ENCODE measurements at regions not wholly inside any gene's neighbourhood (a gene's known extent, or its start where the extent isn't known, plus 50 kb on each side); places are given as distances from the start of the nearest gene placed in this dataset.

GRCh38 chr20:11721411-11721810 is 196.3 kb upstream of the BTBD3 start:
- TF ChIP-seq GATA2 (IDR thresholded peaks at IDR 0.05; ENCODE audit: low read depth, low read length) (no peak), GATA3 (IDR thresholded peaks at IDR 0.05; ENCODE audit: low read depth, low read length) (no peak)

GRCh38 chr20:11724097-11724496 is 193.6 kb upstream of the BTBD3 start:
- TF ChIP-seq GATA2 (IDR thresholded peaks at IDR 0.05; ENCODE audit: low read depth, low read length) (no peak), GATA3 (IDR thresholded peaks at IDR 0.05; ENCODE audit: low read depth, low read length) (no peak)

GRCh38 chr20:11726026-11726425 is 191.7 kb upstream of the BTBD3 start:
- no peak for TF ChIP-seq GATA2 (IDR thresholded peaks at IDR 0.05; ENCODE audit: low read depth, low read length)
- TF ChIP-seq GATA3 (IDR thresholded peaks at IDR 0.05; ENCODE audit: low read depth, low read length) = no peak

GRCh38 chr20:11727708-11728107 is 190.0 kb upstream of the BTBD3 start:
- no peak for TF ChIP-seq GATA3 (IDR thresholded peaks at IDR 0.05; ENCODE audit: low read depth, low read length)
- no peak for TF ChIP-seq GATA2 (IDR thresholded peaks at IDR 0.05; ENCODE audit: low read depth, low read length)

GRCh38 chr20:11728937-11729336 is 188.8 kb upstream of the BTBD3 start:
- TF ChIP-seq GATA2 (IDR thresholded peaks at IDR 0.05; ENCODE audit: low read depth, low read length) (no peak), GATA3 (IDR thresholded peaks at IDR 0.05; ENCODE audit: low read depth, low read length) (no peak)

- TF ChIP-seq GATA3 (IDR thresholded peaks at IDR 0.05; ENCODE audit: low read depth, low read length) (no peak), GATA2 (IDR thresholded peaks at IDR 0.05; ENCODE audit: low read depth, low read length) (no peak)
Observed at GRCh38 chr20:11729806-11730205, 187.9 kb upstream of the BTBD3 start.

GRCh38 chr20:11734431-11734830 is 183.3 kb upstream of the BTBD3 start:
- TF ChIP-seq GATA2 (IDR thresholded peaks at IDR 0.05; ENCODE audit: low read depth, low read length) = no peak

- TF ChIP-seq GATA3 (IDR thresholded peaks at IDR 0.05; ENCODE audit: low read depth, low read length) (no peak), GATA2 (IDR thresholded peaks at IDR 0.05; ENCODE audit: low read depth, low read length) (no peak)
Observed at GRCh38 chr20:11738852-11739251, 178.8 kb upstream of the BTBD3 start.

GRCh38 chr20:11740975-11741374 is 176.7 kb upstream of the BTBD3 start:
- TF ChIP-seq GATA3 (IDR thresholded peaks at IDR 0.05; ENCODE audit: low read depth, low read length) (no peak), GATA2 (IDR thresholded peaks at IDR 0.05; ENCODE audit: low read depth, low read length) (no peak)

GRCh38 chr20:11745145-11745544 is 172.5 kb upstream of the BTBD3 start:
- no peak for TF ChIP-seq GATA3 (IDR thresholded peaks at IDR 0.05; ENCODE audit: low read depth, low read length)
- no peak for TF ChIP-seq GATA2 (IDR thresholded peaks at IDR 0.05; ENCODE audit: low read depth, low read length)

- TF ChIP-seq GATA3 (IDR thresholded peaks at IDR 0.05; ENCODE audit: low read depth, low read length) = no peak
- TF ChIP-seq GATA2 (IDR thresholded peaks at IDR 0.05; ENCODE audit: low read depth, low read length) = no peak
Observed at GRCh38 chr20:11748436-11748835, 169.3 kb upstream of the BTBD3 start.

- TF ChIP-seq GATA2 (IDR thresholded peaks at IDR 0.05; ENCODE audit: low read depth, low read length) (no peak), GATA3 (IDR thresholded peaks at IDR 0.05; ENCODE audit: low read depth, low read length) (no peak)
Observed at GRCh38 chr20:11752336-11752735, 165.4 kb upstream of the BTBD3 start.

GRCh38 chr20:11753155-11753554 is 164.5 kb upstream of the BTBD3 start:
- TF ChIP-seq GATA2 (IDR thresholded peaks at IDR 0.05; ENCODE audit: low read depth, low read length) = no peak
- TF ChIP-seq GATA3 (IDR thresholded peaks at IDR 0.05; ENCODE audit: low read depth, low read length) = no peak

GRCh38 chr20:11754451-11754850 is 163.2 kb upstream of the BTBD3 start:
- TF ChIP-seq GATA3 (IDR thresholded peaks at IDR 0.05; ENCODE audit: low read depth, low read length) = no peak
- TF ChIP-seq GATA2 (IDR thresholded peaks at IDR 0.05; ENCODE audit: low read depth, low read length) = no peak

GRCh38 chr20:11755071-11755841 is 162.4 kb upstream of the BTBD3 start:
- TF ChIP-seq GATA3 (IDR thresholded peaks at IDR 0.05; ENCODE audit: low read depth, low read length) (no peak), GATA2 (IDR thresholded peaks at IDR 0.05; ENCODE audit: low read depth, low read length) (no peak)

GRCh38 chr20:11761497-11761896 is 156.2 kb upstream of the BTBD3 start:
- TF ChIP-seq GATA3 (IDR thresholded peaks at IDR 0.05; ENCODE audit: low read depth, low read length) = no peak

Measured in SH-SY5Y (cell line).